GM12878 (cell line): ENCODE measurements at regions not wholly inside any gene's neighbourhood (a gene's known extent, or its start where the extent isn't known, plus 50 kb on each side); places are given as distances from the start of the nearest gene placed in this dataset.

Experiments
- ATAC-seq: fragments of 200-7000 bp; cut with Tn5 transposase; 3 replicates; pipeline ENCODE4 v1.9.1; 2020; ENCODE audit warnings: mild to moderate bottlenecking, moderate library complexity
- BruUV-seq: library from RNA; stranded (reverse); fragments of 400-500 nt; replicated peaks from 2 replicates; lab custom pipeline; 2021; lab: Mats Ljungman, UMichigan
- CTCF ChIA-PET: fragments of 300-600 bp; sonication (Branson Sonifier 250); formaldehyde crosslinking; extraction: SDS; loops from one replicate; lab custom pipeline; 2021; ENCODE audit warnings: inconsistent platforms; lab: Yijun Ruan, JAX
- POLR2A ChIA-PET: fragments of 350-600 bp; formaldehyde crosslinking; extraction: SDS; loops from one replicate; lab custom pipeline; 2021; ENCODE audit warnings: inconsistent platforms; lab: Charles Lee
- RAD21 ChIA-PET: fragments of 300-600 bp; sonication (Branson Sonifier 250); formaldehyde crosslinking; loops from one replicate; lab custom pipeline; 2023; ENCODE audit warnings: antibody characterized with exemption; ENCODE audit not compliant: unreplicated experiment; lab: Charles Lee
- SMC1A ChIA-PET: fragments of 300-600 bp; sonication (Branson Sonifier 250); formaldehyde crosslinking; loops from one replicate; lab custom pipeline; 2023; ENCODE audit not compliant: unreplicated experiment, uncharacterized antibody; lab: Charles Lee
- DNase-seq: peaks from one replicate; pipeline ENCODE4 v3.0.0-alpha.2; 2011; ENCODE audit warnings: low read depth, low spot score
- FAIRE-seq: peaks from 3 replicates; lab custom pipeline; 2011; peaks lifted over from hg19 to GRCh38; lab: Jason Lieb, UNC
- H2AFZ ChIP-seq: 2 replicates; pipeline ENCODE4 v1.6.0; 2011; ENCODE audit warnings: low read depth, low read length, control low read depth; ENCODE audit not compliant: control insufficient read depth
- H3K27ac ChIP-seq: 2 replicates; pipeline ENCODE4 v1.5.1; 2011; ENCODE audit warnings: control low read depth; ENCODE audit not compliant: control insufficient read depth, insufficient read depth
- H3K27me3 ChIP-seq, 2 experiments: replicated peaks in 1 of 2; 2 replicates each; pipeline versions ENCODE4 v1.6.0 to v1.6.1; 2011; ENCODE audit warnings: low read length in 1 of 2; ENCODE audit not compliant: control insufficient read depth in 2 of 2, insufficient read depth in 2 of 2
- H3K36me3 ChIP-seq, 2 experiments: 2 replicates each; pipeline ENCODE4 v1.5.1; 2011; ENCODE audit warnings: low read length in 1 of 2; ENCODE audit not compliant: control insufficient read depth in 2 of 2, insufficient read depth in 2 of 2
- H3K4me1 ChIP-seq: 2 replicates; pipeline ENCODE4 v1.6.1; 2011; ENCODE audit warnings: mild to moderate bottlenecking, low read length, moderate library complexity, mixed read lengths; ENCODE audit not compliant: control insufficient read depth, insufficient read depth
- H3K4me2 ChIP-seq: 2 replicates; pipeline ENCODE4 v1.6.0; 2011; ENCODE audit warnings: control low read depth; ENCODE audit not compliant: control insufficient read depth, insufficient read depth
- H3K4me3 ChIP-seq: fragments of 200-600 bp; sonication (generic); 2 replicates; pipeline ENCODE4 v1.5.1; 2016
- H3K79me2 ChIP-seq: 2 replicates; pipeline ENCODE4 v1.6.0; 2011; ENCODE audit warnings: low read length; ENCODE audit not compliant: control insufficient read depth, insufficient read depth
- H3K9ac ChIP-seq: 2 replicates; pipeline ENCODE4 v1.8.0; 2011; ENCODE audit warnings: low read length, control low read depth, mixed read lengths; ENCODE audit not compliant: control insufficient read depth, insufficient read depth
- H3K9me3 ChIP-seq: replicated peaks from 3 replicates; pipeline ENCODE4 v1.5.1; 2011; ENCODE audit warnings: mild to moderate bottlenecking, low read length; ENCODE audit not compliant: control insufficient read depth, insufficient read depth
- H4K20me1 ChIP-seq: 2 replicates; pipeline ENCODE4 v1.6.0; 2011; ENCODE audit not compliant: control insufficient read depth, insufficient read depth
- ATF7 ChIP-seq: fragments of 450-650 bp; IDR thresholded peaks from 2 replicates; pipeline ENCODE4 v1.6.1; 2016; ENCODE audit warnings: low read depth, mild to moderate bottlenecking
- BACH1 ChIP-seq: fragments of 450-650 bp; IDR thresholded peaks from 2 replicates; pipeline ENCODE4 v1.6.1; 2017; ENCODE audit warnings: mild to moderate bottlenecking, borderline replicate concordance
- CEBPB ChIP-seq, 2 experiments: fragments of 150-350 bp in 1 of 2; IDR thresholded peaks; 2 replicates each; pipeline ENCODE4 v1.6.1; 2012 to 2014; ENCODE audit warnings: low read depth in 2 of 2, low read length in 2 of 2, borderline replicate concordance in 1 of 2, inconsistent platforms in 1 of 2
- CHD4 ChIP-seq: fragments of 200-600 bp; sonication (generic); IDR thresholded peaks from 2 replicates; pipeline ENCODE4 v1.6.1; 2016; ENCODE audit warnings: mild to moderate bottlenecking
- CREB1 ChIP-seq: IDR thresholded peaks from 2 replicates; pipeline ENCODE4 v1.6.1; 2012; ENCODE audit warnings: low read depth, mild to moderate bottlenecking, inconsistent platforms
- EP300 ChIP-seq, 2 experiments: fragments of 150-350 bp in 1 of 2; IDR thresholded peaks; 2 replicates each; pipeline ENCODE4 v1.6.1; 2011 to 2012; ENCODE audit warnings: low read depth in 2 of 2, low read length in 2 of 2, borderline replicate concordance in 1 of 2, improper control_type of control experiment in 1 of 2, inconsistent platforms in 1 of 2; ENCODE audit not compliant: control insufficient read depth in 1 of 2
- EZH2 ChIP-seq: IDR thresholded peaks from 2 replicates; pipeline ENCODE4 v1.6.1; 2012; ENCODE audit warnings: low read depth, mild to moderate bottlenecking, control low read depth, inconsistent platforms, low read length, borderline replicate concordance; ENCODE audit not compliant: control insufficient read depth
- HCFC1 ChIP-seq: fragments of 150-350 bp; IDR thresholded peaks from 2 replicates; pipeline ENCODE4 v1.6.1; 2014; ENCODE audit warnings: low read length
- KLF5 ChIP-seq: fragments of 450-650 bp; IDR thresholded peaks from 2 replicates; pipeline ENCODE4 v1.6.1; 2014; ENCODE audit warnings: mild to moderate bottlenecking; ENCODE audit not compliant: partially characterized antibody
- LARP7 ChIP-seq: fragments of 450-650 bp; IDR thresholded peaks from 2 replicates; pipeline ENCODE4 v1.6.1; 2017; ENCODE audit warnings: mild to moderate bottlenecking
- MEF2A ChIP-seq: IDR thresholded peaks from 2 replicates; pipeline ENCODE4 v1.6.1; 2011; ENCODE audit warnings: low read depth, mild to moderate bottlenecking, low read length, moderate library complexity; ENCODE audit not compliant: insufficient read depth
- NFIC ChIP-seq: IDR thresholded peaks from 2 replicates; pipeline ENCODE4 v1.6.1; 2012; ENCODE audit warnings: low read depth, mild to moderate bottlenecking, inconsistent platforms, low read length, moderate library complexity
- NFYB ChIP-seq: IDR thresholded peaks from 2 replicates; pipeline ENCODE4 v1.6.1; 2011; ENCODE audit warnings: low read depth, mild to moderate bottlenecking, low read length, improper control_type of control experiment, moderate library complexity; ENCODE audit not compliant: insufficient read depth
- RAD51 ChIP-seq: fragments of 450-650 bp; IDR thresholded peaks from 2 replicates; pipeline ENCODE4 v1.6.1; 2016; ENCODE audit warnings: moderate library complexity, mild to moderate bottlenecking, inconsistent platforms
- SMC3 ChIP-seq: IDR thresholded peaks from 2 replicates; pipeline ENCODE4 v1.6.1; 2011; ENCODE audit warnings: low read length, improper control_type of control experiment, borderline replicate concordance
- SREBF1 ChIP-seq: IDR thresholded peaks from 2 replicates; pipeline ENCODE4 v1.6.1; 2012; ENCODE audit warnings: mild to moderate bottlenecking, low read length
- SREBF2 ChIP-seq: IDR thresholded peaks from 2 replicates; pipeline ENCODE4 v1.6.1; 2012; ENCODE audit warnings: mild to moderate bottlenecking, low read length
- STAT3 ChIP-seq: IDR thresholded peaks from 2 replicates; pipeline ENCODE4 v1.6.1; 2011; ENCODE audit warnings: low read depth, low read length, improper control_type of control experiment
- WGBS: methylation state at CpG from one replicate; pipeline ENCODE4 v1.1.6; 2016; ENCODE audit warnings: low lambda C conversion rate; ENCODE audit not compliant: insufficient replicate concordance, insufficient coverage; ENCODE audit errors: missing lambda C conversion rate; 5-methylcytosine and 5-hydroxymethylcytosine counted together
- in situ Hi-C: fragments of 300-500 bp; cut with MboI; formaldehyde crosslinking; loops from 9 replicates; pipeline ENCODE4 v1.14.3; 2018; ENCODE audit warnings: mixed read lengths
- intact Hi-C: fragments of 100-400 bp; cut with micrococcal nuclease; formaldehyde crosslinking; loops from one replicate; pipeline ENCODE4 v1.14.2; 2022; ENCODE audit not compliant: unreplicated experiment
- TF ChIP-seq, protein P1 (sequence below): IDR thresholded peaks from 2 replicates; pipeline ENCODE4 v1.6.1; 2012; ENCODE audit warnings: low read length, inconsistent platforms

DNA sequence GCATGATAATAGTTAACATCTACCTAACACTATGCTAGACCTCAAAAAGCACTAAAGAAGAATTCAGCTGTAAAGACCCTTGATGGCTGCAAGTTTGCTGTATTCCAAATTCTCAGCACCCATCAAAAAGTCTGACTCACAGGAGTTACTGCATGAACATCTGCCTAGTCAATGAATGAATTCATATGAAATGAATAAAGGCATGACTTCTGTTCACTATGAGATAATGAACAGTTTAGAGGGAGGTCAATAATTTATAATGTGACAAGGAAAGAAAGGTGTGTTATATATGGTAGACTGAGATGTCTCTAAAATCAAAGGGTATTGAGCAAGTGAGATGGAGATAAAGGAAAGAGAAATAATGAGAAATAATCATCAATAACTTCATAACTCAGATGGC lies 508.2 kb upstream of the TGFBR2 start:
- intact Hi-C loops, result no loop called here
- ChIA-PET CTCF (no interaction called here), SMC1A (no interaction called here), RAD21 (no interaction called here), POLR2A (no interaction called here)
- no peak for DNase-seq
- Histone ChIP-seq H3K27me3 (no peaks in the 10 kb centered on the region), H4K20me1 (no peaks in the 10 kb centered on the region), H3K9ac (no peak overlapping the region), H3K27ac (no peak overlapping the region), H3K4me3 (no peak overlapping the region), H3K79me2 (no peaks in the 10 kb centered on the region), H3K4me2 (no peak overlapping the region), H3K36me3 (no peaks in the 10 kb centered on the region), H2AFZ (no peak overlapping the region), H3K4me1 (no peaks in the 10 kb centered on the region), H3K9me3 (no peaks in the 10 kb centered on the region)
- TF ChIP-seq NFYB, result no peak
- no peak for TF ChIP-seq SREBF2
- no peak for TF ChIP-seq CEBPB (IDR thresholded peaks at IDR 0.05; ENCODE audit: borderline replicate concordance in 1 of 2, low read depth in 2 of 2, low read length in 2 of 2)
- TF ChIP-seq, protein P1, sequence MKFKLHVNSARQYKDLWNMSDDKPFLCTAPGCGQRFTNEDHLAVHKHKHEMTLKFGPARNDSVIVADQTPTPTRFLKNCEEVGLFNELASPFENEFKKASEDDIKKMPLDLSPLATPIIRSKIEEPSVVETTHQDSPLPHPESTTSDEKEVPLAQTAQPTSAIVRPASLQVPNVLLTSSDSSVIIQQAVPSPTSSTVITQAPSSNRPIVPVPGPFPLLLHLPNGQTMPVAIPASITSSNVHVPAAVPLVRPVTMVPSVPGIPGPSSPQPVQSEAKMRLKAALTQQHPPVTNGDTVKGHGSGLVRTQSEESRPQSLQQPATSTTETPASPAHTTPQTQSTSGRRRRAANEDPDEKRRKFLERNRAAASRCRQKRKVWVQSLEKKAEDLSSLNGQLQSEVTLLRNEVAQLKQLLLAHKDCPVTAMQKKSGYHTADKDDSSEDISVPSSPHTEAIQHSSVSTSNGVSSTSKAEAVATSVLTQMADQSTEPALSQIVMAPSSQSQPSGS, result no peak
- TF ChIP-seq RAD51, result no peak
- no TSS peak for BruUV-seq
- in situ Hi-C loops, result no loop called here
- FAIRE-seq, result no peak
- ATAC-seq, result no peak

DNA sequence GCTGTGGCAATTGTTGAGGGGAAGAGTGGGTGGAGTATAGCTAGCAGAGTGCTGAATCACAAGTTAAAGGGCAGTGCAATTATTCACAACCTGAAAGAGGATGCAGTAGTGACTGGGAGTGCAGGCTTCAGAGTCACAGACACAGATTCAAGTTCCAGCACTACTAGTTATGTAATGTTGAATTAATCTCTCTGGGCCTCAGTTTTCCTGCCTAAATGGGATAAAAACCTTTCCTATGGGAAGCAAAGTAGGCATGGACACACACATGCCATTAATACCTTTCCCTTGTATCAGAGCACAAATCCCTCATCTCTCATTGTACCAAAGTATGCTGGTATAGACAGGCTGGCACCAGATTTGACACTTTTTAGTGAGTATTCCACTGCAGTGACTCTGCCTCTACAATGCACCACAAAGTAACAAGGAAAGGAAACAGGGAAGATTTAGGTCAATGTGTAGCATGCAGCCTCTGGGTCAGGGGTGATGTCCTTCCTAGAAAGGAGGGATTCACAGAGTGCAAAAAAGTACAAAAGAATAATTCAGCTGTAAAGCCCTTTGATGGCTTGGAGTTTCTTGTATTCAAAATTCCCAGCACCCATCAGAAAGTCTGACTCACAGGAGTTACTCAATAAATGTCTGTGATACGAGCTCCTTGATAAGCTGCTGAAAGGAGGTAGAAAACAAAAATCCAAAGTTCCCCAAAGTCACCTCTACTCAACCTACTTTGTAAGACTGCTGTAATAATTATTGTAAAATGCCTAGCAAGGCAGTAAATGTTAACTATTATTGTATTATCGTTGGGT lies 507.5 kb upstream of the TGFBR2 start:
- ATAC-seq (no peak), FAIRE-seq (no peak), DNase-seq (no peak)
- ChIA-PET SMC1A (no interaction called here), POLR2A (no interaction called here), RAD21 (no interaction called here), CTCF (interaction anchor here (1.1 kb wide), 1 partner anchor 100 kb away, joined by 5 read pairs; no protein-coding TSS in a partner anchor)
- 27% methylated on average over 2 of the region's 2 CpGs for WGBS
- Histone ChIP-seq H3K27me3 (no peaks in the 10 kb centered on the region), H3K79me2 (no peaks in the 10 kb centered on the region), H3K4me2 (no peak overlapping the region), H3K36me3 (no peaks in the 10 kb centered on the region), H3K4me1 (no peaks in the 10 kb centered on the region), H3K27ac (no peak overlapping the region), H3K9ac (no peak overlapping the region), H3K9me3 (no peaks in the 10 kb centered on the region), H2AFZ (no peak overlapping the region), H4K20me1 (no peaks in the 10 kb centered on the region), H3K4me3 (no peak overlapping the region)
- in situ Hi-C loops (no loop called here), intact Hi-C loops (no loop called here)
- BruUV-seq, result no TSS peak
- TF ChIP-seq EP300 (IDR thresholded peaks at IDR 0.05; ENCODE audit: borderline replicate concordance in 1 of 2, control insufficient read depth in 1 of 2, low read depth in 2 of 2, low read length in 2 of 2) (no peak), BACH1 (no peak), MEF2A (no peak), ATF7 (no peak), EZH2 (no peak), CREB1 (no peak), SMC3 (no peak), STAT3 (no peak), CHD4 (no peak), SREBF1 (no peak), NFIC (no peak), LARP7 (no peak), KLF5 (no peak), HCFC1 (no peak)
